ENCODE measurements at regions not wholly inside any gene's neighbourhood (a gene's known extent, or its start where the extent isn't known, plus 50 kb on each side); places are given as distances from the start of the nearest gene placed in this dataset.

GRCh38 chr10:128725531-128725930, 599.3 kb upstream of the MKI67 start:
- Histone ChIP-seq H3K27me3 (no peaks in the 10 kb centered on the region), H3K27ac (no peak overlapping the region), H3K4me1 (ENCODE audit: insufficient read depth) (no peaks in the 10 kb centered on the region), H3K9me3 (no peaks in the 10 kb centered on the region), H3K4me3 (no peak overlapping the region), H3K36me3 (no peaks in the 10 kb centered on the region)
- WGBS, 3 donors: 68 to 85% (median 76%) methylated on average over 2 of the region's 2 CpGs
- no peak for TF ChIP-seq POLR2A (IDR thresholded peaks at IDR 0.05)
- no peak for TF ChIP-seq EP300 (IDR thresholded peaks at IDR 0.05)
- TF ChIP-seq, protein P1, sequence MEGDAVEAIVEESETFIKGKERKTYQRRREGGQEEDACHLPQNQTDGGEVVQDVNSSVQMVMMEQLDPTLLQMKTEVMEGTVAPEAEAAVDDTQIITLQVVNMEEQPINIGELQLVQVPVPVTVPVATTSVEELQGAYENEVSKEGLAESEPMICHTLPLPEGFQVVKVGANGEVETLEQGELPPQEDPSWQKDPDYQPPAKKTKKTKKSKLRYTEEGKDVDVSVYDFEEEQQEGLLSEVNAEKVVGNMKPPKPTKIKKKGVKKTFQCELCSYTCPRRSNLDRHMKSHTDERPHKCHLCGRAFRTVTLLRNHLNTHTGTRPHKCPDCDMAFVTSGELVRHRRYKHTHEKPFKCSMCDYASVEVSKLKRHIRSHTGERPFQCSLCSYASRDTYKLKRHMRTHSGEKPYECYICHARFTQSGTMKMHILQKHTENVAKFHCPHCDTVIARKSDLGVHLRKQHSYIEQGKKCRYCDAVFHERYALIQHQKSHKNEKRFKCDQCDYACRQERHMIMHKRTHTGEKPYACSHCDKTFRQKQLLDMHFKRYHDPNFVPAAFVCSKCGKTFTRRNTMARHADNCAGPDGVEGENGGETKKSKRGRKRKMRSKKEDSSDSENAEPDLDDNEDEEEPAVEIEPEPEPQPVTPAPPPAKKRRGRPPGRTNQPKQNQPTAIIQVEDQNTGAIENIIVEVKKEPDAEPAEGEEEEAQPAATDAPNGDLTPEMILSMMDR (IDR thresholded peaks at IDR 0.05): no peak
- DNase-seq: no peak
- intact Hi-C loops (cut with DNase I): no loop called here

GRCh38 chr10:128727114-128727513, 600.9 kb upstream of the MKI67 start:
- 80 to 83% (median 80%) methylated on average over 6 of the region's 6 CpGs for WGBS, 3 donors
- Histone ChIP-seq H3K9me3 (no peaks in the 10 kb centered on the region), H3K4me1 (ENCODE audit: insufficient read depth) (no peaks in the 10 kb centered on the region), H3K27ac (no peak overlapping the region), H3K27me3 (no peaks in the 10 kb centered on the region), H3K36me3 (no peaks in the 10 kb centered on the region), H3K4me3 (no peak overlapping the region)
- intact Hi-C loops (cut with DNase I): no loop called here
- TF ChIP-seq EP300 (IDR thresholded peaks at IDR 0.05) (no peak), POLR2A (IDR thresholded peaks at IDR 0.05) (no peak)
- TF ChIP-seq, protein P1 (IDR thresholded peaks at IDR 0.05): no peak
- DNase-seq: no peak

DNA sequence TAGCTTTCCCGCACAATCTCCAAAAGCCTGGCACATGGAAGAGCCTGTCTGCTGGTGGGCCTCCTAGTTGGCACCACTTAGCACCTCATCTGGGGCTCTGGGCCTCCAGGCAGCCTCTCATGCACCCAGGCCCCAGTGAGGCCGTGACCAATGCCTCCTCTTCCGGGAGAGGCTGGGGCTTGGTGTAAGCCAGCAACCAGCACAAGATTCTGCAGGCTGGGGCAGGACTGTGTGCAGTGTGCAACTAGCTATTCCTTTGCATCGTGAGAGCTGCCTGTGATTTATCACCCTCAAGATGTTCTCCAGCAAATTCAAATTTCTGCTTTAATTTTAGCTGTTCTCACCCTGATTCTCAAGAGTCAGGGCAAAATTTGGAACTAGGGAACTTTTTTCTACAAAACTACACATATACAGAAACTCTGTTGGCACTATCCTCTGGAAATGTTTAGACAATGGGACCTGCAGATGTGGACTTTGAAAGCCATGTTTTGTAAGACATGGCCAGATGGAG, 603.7 kb upstream of the MKI67 start:
- Histone ChIP-seq H3K4me1 (ENCODE audit: insufficient read depth) (no peaks in the 10 kb centered on the region), H3K27me3 (no peaks in the 10 kb centered on the region), H3K4me3 (no peak overlapping the region), H3K9me3 (no peaks in the 10 kb centered on the region), H3K36me3 (no peaks in the 10 kb centered on the region), H3K27ac (no peak overlapping the region)
- TF ChIP-seq, protein P1 (IDR thresholded peaks at IDR 0.05): no peak
- no peak for TF ChIP-seq EP300 (IDR thresholded peaks at IDR 0.05)
- TF ChIP-seq POLR2A (IDR thresholded peaks at IDR 0.05): no peak
- intact Hi-C loops (cut with DNase I): no loop called here
- no peak for DNase-seq
- 70 to 86% (median 80%) methylated on average over 3 to 4 of the region's 4 CpGs for WGBS, 3 donors

- WGBS, 3 donors: 95 to 97% (median 95%) methylated on average over 13 of the region's 13 CpGs
- H3K27ac ChIP-seq: no peak overlapping the region
- TF ChIP-seq, protein P1 (IDR thresholded peaks at IDR 0.05): no peak
- no peaks in the 10 kb centered on the region for H3K4me1 ChIP-seq (ENCODE audit: insufficient read depth)
- H3K9me3 ChIP-seq: no peaks in the 10 kb centered on the region
- H3K4me3 ChIP-seq: no peak overlapping the region
- intact Hi-C loops (cut with DNase I): no loop called here
- no peaks in the 10 kb centered on the region for H3K36me3 ChIP-seq
- no peaks in the 10 kb centered on the region for H3K27me3 ChIP-seq
- no peak for DNase-seq
Observed at GRCh38 chr10:128730922-128731321, 604.7 kb upstream of the MKI67 start.

All from ovary (tissue), 7 donors.